ENCODE measurements at regions not wholly inside any gene's neighbourhood (a gene's known extent, or its start where the extent isn't known, plus 50 kb on each side); places are given as distances from the start of the nearest gene placed in this dataset.

DNA sequence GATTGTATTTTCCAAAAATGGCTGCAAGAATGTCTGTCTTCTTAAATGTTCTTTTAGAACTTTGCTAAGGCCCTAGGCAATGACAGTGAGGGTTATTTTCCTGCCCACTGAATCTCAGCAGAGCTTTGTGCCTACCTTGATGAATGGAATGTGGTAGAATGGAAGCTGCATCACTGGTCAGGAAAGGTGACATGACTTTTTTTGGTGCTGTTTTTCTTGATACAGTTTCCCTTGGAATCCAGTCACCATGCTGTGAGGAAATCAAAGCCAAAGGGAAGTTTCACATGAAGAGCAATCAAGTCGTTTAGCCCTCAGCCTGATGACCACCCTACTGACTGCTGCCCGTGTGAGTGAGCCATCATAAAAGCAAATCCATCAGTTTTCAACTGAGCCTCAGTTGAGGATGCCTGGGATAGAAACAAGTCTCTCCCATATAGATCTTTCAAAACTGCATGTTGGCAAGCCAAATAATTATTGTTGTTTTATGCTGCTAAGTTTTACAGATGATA lies 886.0 kb upstream of the FBXO33 start:
- 17 to 39% methylated on average over 2 of the region's 2 CpGs for WGBS, 2 donors
- Histone ChIP-seq H3K27me3 (no peaks in the 10 kb centered on the region), H3K9me3 (no peaks in the 10 kb centered on the region), H3K4me1 (no peaks in the 10 kb centered on the region), H3K27ac (no peak overlapping the region), H3K4me3 (no peak overlapping the region), H3K36me3 (no peaks in the 10 kb centered on the region)
- no peak for FAIRE-seq
- TF ChIP-seq, protein P1, sequence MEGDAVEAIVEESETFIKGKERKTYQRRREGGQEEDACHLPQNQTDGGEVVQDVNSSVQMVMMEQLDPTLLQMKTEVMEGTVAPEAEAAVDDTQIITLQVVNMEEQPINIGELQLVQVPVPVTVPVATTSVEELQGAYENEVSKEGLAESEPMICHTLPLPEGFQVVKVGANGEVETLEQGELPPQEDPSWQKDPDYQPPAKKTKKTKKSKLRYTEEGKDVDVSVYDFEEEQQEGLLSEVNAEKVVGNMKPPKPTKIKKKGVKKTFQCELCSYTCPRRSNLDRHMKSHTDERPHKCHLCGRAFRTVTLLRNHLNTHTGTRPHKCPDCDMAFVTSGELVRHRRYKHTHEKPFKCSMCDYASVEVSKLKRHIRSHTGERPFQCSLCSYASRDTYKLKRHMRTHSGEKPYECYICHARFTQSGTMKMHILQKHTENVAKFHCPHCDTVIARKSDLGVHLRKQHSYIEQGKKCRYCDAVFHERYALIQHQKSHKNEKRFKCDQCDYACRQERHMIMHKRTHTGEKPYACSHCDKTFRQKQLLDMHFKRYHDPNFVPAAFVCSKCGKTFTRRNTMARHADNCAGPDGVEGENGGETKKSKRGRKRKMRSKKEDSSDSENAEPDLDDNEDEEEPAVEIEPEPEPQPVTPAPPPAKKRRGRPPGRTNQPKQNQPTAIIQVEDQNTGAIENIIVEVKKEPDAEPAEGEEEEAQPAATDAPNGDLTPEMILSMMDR (IDR thresholded peaks at IDR 0.05): no peak
- intact Hi-C loops (cut with DNase I): no loop called here
- no peak for ATAC-seq
- no peak for DNase-seq

DNA sequence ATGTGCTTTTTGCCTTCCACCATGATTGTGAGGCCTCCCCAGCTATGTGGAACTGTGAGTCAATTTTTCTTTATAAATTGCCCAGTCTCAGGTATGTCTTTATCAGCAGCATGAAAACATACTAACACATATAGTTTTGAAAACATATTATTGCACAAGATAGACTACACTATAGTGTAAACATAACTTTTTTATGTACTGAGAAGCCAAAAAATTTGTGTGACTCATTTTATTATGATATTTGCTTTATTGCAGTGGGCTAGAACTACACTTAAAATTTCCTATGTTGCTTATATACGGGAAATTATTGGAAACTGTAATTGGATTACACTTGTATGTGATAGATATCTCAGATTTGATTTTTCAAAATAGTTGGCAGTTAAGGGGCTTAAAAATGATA lies 885.5 kb upstream of the FBXO33 start:
- H3K27me3 ChIP-seq: no peaks in the 10 kb centered on the region
- H3K4me1 ChIP-seq: no peaks in the 10 kb centered on the region
- no peak for DNase-seq
- TF ChIP-seq, protein P1 (IDR thresholded peaks at IDR 0.05): no peak
- FAIRE-seq: no peak
- no peaks in the 10 kb centered on the region for H3K36me3 ChIP-seq
- intact Hi-C loops (cut with DNase I): no loop called here
- no peak for ATAC-seq
- H3K27ac ChIP-seq: no peak overlapping the region
- 81 to 96% methylated on average over 1 of the region's 1 CpG for WGBS, 2 donors
- H3K4me3 ChIP-seq: no peak overlapping the region
- H3K9me3 ChIP-seq: no peaks in the 10 kb centered on the region

DNA sequence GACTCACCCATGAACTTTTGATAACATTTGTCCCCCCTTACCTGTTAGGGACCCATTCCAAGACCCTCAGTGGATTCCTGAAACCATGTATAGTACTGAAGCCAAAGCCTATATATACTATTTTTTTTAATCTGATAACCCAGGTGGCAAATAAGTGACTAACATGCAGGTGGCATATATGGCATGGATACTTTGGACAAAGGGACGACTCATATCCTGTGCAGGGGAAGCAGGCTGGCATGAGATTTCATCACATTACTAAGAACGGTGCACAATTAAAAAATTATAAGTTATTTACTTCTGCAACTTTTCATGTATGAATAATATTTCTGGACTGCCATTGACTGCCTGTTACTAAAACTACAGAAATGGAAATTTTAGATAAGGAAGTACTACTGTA lies 880.1 kb upstream of the FBXO33 start:
- no peak overlapping the region for H3K4me3 ChIP-seq
- no peak overlapping the region for H3K27ac ChIP-seq
- H3K4me1 ChIP-seq: no peaks in the 10 kb centered on the region
- H3K36me3 ChIP-seq: no peaks in the 10 kb centered on the region
- no peaks in the 10 kb centered on the region for H3K9me3 ChIP-seq
- ATAC-seq (no peak), FAIRE-seq (no peak), DNase-seq (no peak)
- TF ChIP-seq, protein P1 (IDR thresholded peaks at IDR 0.05): no peak
- no peaks in the 10 kb centered on the region for H3K27me3 ChIP-seq
- WGBS, 2 donors: 52 to 68% methylated on average over 2 of the region's 2 CpGs
- intact Hi-C loops (cut with DNase I): no loop called here

DNA sequence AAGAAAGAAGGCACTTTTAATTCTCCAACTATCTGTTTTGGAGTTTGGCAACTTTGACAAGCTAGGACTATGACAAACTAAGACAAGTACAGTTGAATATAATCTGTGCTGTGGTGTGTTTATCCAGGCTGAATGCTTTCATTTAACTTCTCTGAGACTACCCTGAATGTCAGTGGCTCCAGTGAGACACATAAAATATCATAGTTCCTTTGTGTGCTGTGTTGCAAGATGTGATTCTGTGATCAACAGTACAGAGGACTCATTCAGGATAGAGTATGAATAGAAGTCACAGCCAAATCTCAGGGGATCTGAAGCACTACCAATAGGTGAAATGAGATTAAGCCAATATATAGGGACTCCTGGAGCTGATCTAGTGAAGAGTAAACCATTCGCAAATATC lies 876.9 kb upstream of the FBXO33 start:
- no peak for FAIRE-seq

DNA sequence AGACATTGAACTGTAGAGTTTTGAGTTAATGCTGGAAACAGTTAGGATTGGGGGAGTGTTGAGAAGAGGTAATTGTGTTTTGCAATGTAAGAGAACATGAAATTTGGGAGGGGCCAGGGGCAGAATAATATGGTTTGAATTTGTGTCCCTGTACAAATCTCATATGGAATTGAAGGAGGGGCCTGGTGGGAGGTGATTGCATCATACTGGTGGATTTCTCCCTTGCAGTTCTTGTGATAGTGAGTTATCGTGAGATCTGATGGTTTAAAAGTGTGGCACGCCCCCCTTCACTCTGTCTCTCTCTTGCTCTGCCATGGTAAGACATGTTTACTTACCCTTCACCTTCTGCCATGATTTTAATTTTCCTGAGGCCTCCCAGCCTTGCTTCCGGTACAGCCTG lies 876.0 kb upstream of the FBXO33 start:
- WGBS, 2 donors: 65 to 73% methylated on average over 3 of the region's 3 CpGs
- TF ChIP-seq, protein P1 (IDR thresholded peaks at IDR 0.05): no peak
- Histone ChIP-seq H3K4me3 (no peak overlapping the region), H3K9me3 (no peaks in the 10 kb centered on the region), H3K27me3 (no peaks in the 10 kb centered on the region), H3K27ac (no peak overlapping the region), H3K36me3 (no peaks in the 10 kb centered on the region), H3K4me1 (no peaks in the 10 kb centered on the region)
- DNase-seq: no peak
- FAIRE-seq: no peak
- no peak for ATAC-seq
- intact Hi-C loops (cut with DNase I): no loop called here

More for the DNA sequence above, 876.9 kb upstream of the FBXO33 start:
- intact Hi-C loops (cut with DNase I): no loop called here
- ATAC-seq (no peak), DNase-seq (no peak)
- Histone ChIP-seq H3K4me3 (no peak overlapping the region), H3K4me1 (no peaks in the 10 kb centered on the region), H3K36me3 (no peaks in the 10 kb centered on the region), H3K9me3 (no peaks in the 10 kb centered on the region), H3K27me3 (no peaks in the 10 kb centered on the region), H3K27ac (no peak overlapping the region)
- TF ChIP-seq, protein P1 (IDR thresholded peaks at IDR 0.05): no peak
- 67 to 79% methylated on average over 1 of the region's 1 CpG for WGBS, 2 donors

Data from pancreas (tissue), 10 donors.